ENCODE measurements at regions not wholly inside any gene's neighbourhood (a gene's known extent, or its start where the extent isn't known, plus 50 kb on each side); places are given as distances from the start of the nearest gene placed in this dataset.

DNA sequence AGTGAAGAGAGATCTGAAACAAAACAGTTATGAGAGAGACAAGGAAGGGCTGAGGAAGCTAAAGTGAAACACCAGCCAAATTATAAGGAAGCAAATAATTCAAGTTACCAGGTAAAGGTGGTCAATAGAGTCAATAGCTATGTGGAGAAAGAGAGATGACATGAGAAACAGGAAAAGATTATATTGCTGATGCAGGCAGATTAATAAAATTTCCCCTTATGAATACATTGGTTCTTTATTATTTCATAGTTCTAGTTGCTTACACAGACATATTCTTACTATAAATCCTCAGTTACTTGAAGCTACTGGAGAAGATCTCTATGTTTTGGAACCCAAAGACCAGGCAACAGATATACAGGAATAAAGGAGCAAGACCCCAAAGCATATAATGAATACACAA is 273.7 kb upstream of the CTSO start:
- Histone ChIP-seq H3K9me3 (no peaks in the 10 kb centered on the region), H3K4me3 (no peak overlapping the region), H3K27me3 (replicated peaks; ENCODE audit: insufficient read depth) (no peaks in the 10 kb centered on the region), H3K27ac (no peak overlapping the region), H3K36me3 (no peaks in the 10 kb centered on the region), H3K4me1 (replicated peaks) (no peaks in the 10 kb centered on the region)
- TF ChIP-seq, protein P1, sequence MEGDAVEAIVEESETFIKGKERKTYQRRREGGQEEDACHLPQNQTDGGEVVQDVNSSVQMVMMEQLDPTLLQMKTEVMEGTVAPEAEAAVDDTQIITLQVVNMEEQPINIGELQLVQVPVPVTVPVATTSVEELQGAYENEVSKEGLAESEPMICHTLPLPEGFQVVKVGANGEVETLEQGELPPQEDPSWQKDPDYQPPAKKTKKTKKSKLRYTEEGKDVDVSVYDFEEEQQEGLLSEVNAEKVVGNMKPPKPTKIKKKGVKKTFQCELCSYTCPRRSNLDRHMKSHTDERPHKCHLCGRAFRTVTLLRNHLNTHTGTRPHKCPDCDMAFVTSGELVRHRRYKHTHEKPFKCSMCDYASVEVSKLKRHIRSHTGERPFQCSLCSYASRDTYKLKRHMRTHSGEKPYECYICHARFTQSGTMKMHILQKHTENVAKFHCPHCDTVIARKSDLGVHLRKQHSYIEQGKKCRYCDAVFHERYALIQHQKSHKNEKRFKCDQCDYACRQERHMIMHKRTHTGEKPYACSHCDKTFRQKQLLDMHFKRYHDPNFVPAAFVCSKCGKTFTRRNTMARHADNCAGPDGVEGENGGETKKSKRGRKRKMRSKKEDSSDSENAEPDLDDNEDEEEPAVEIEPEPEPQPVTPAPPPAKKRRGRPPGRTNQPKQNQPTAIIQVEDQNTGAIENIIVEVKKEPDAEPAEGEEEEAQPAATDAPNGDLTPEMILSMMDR (IDR thresholded peaks at IDR 0.05) = no peak
- intact Hi-C loops (cut with DNase I) = no loop called here
- no peak for DNase-seq (ENCODE audit: low spot score)

DNA sequence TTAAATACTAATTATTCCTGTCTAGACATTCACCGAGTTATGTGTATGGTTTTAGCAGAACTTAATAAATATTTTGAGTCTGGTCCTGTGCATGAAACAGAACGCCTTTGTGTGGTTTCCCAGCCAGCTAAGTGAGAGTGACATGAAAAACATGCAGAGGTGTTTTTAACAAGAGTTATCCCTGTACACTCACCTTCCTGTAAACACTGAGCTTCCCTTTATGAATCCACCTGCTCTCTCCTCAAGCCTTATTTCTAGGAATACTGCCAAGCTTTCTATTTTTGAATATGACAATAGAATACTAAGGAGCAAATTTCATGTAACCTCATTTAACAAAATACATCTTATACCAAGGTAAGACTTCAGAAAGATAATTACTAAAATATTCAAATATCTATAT is 270.3 kb upstream of the CTSO start:
- TF ChIP-seq, protein P1 (IDR thresholded peaks at IDR 0.05) = no peak
- TF ChIP-seq POLR2AphosphoS5 (IDR thresholded peaks at IDR 0.05) = no peak
- TF ChIP-seq POLR2A (IDR thresholded peaks at IDR 0.05) = no peak
- H3K27me3 ChIP-seq (replicated peaks; ENCODE audit: insufficient read depth) = no peaks in the 10 kb centered on the region
- DNase-seq (ENCODE audit: low spot score) = no peak
- H3K27ac ChIP-seq = no peak overlapping the region
- H3K4me3 ChIP-seq = no peak overlapping the region
- intact Hi-C loops (cut with DNase I) = no loop called here
- WGBS = 45% methylated on average over 2 of the region's 2 CpGs
- H3K36me3 ChIP-seq = no peaks in the 10 kb centered on the region
- H3K9me3 ChIP-seq = no peaks in the 10 kb centered on the region
- H3K4me1 ChIP-seq (replicated peaks) = no peaks in the 10 kb centered on the region

DNA sequence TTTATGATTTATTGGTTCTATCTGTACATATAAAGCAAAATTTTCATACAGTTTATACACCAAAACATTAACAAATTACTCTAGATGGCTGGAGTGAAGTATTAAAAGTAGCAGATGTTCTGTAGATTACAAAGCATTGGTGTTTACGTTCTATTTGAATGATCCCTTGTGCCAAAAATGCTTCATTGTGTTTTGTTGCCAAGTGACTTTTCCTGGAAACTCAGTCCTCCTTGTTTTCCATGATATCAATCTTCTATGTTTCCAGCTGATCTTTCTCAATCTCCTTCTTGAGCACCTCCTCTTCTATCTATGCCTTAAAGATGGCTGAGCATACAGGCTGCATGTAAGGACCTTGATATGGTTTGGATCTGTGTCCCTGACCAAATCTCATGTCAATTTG is 263.6 kb upstream of the CTSO start:
- TF ChIP-seq POLR2A (IDR thresholded peaks at IDR 0.05) (no peak), POLR2AphosphoS5 (IDR thresholded peaks at IDR 0.05) (no peak)
- TF ChIP-seq, protein P1 (IDR thresholded peaks at IDR 0.05) = no peak
- intact Hi-C loops (cut with DNase I) = no loop called here
- Histone ChIP-seq H3K27me3 (replicated peaks; ENCODE audit: insufficient read depth) (no peaks in the 10 kb centered on the region), H3K4me1 (replicated peaks) (no peaks in the 10 kb centered on the region), H3K4me3 (no peak overlapping the region), H3K27ac (no peak overlapping the region), H3K9me3 (no peaks in the 10 kb centered on the region), H3K36me3 (no peaks in the 10 kb centered on the region)
- no peak for DNase-seq (ENCODE audit: low spot score)
- 26% methylated on average over 1 of the region's 1 CpG for WGBS

DNA sequence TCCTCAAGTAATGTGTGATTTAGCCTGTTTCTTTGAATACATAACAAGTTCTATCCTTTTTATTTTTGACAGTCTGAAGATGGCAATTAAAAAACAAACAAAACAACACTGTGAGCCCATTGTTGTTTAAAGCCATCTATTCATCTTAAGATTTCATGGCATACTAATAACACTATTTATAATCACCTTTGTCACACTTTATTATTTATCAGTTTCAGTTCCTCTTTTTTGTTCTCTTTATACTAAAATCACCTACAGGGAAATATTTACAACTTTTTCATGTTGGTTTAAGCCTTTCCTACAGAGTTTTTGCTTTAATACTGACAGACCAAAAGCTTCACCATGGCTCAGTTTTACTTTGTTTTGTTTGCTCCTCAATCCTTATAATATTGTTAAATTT is 247.4 kb upstream of the CTSO start:
- no peak for DNase-seq (ENCODE audit: low spot score)
- TF ChIP-seq, protein P1 (IDR thresholded peaks at IDR 0.05) = no peak
- no peak for TF ChIP-seq POLR2AphosphoS5 (IDR thresholded peaks at IDR 0.05)
- TF ChIP-seq POLR2A (IDR thresholded peaks at IDR 0.05) = no peak
- H3K27me3 ChIP-seq (replicated peaks; ENCODE audit: insufficient read depth) = no peaks in the 10 kb centered on the region
- H3K4me3 ChIP-seq = no peak overlapping the region
- H3K36me3 ChIP-seq = no peaks in the 10 kb centered on the region
- H3K4me1 ChIP-seq (replicated peaks) = no peaks in the 10 kb centered on the region
- intact Hi-C loops (cut with DNase I) = no loop called here
- no peak overlapping the region for H3K27ac ChIP-seq
- no peaks in the 10 kb centered on the region for H3K9me3 ChIP-seq

DNA sequence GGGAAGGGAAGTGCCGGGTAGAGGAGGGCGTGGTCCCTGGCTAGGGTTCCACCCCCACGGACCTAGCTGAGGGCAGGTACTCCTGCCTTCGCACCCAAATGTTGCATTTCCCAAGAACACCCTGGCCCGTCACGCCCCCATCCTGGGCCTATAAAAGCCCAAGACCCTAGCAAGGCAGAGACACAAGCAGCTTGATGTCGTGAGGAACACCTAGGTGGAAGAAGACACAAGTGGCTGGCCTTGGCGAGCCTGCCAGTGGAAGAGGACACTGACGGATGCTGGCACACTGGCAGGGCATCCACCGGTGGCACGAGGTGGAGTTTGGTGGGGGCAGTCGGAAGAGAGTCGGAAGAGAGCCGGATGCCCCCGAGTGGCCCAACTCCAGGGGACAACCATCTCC is 244.8 kb upstream of the CTSO start:
- WGBS = 95% methylated on average over 15 of the region's 15 CpGs
- no peak overlapping the region for H3K4me3 ChIP-seq
- no peaks in the 10 kb centered on the region for H3K9me3 ChIP-seq
- H3K36me3 ChIP-seq = no peaks in the 10 kb centered on the region
- H3K27me3 ChIP-seq (replicated peaks; ENCODE audit: insufficient read depth) = no peaks in the 10 kb centered on the region
- no peaks in the 10 kb centered on the region for H3K4me1 ChIP-seq (replicated peaks)
- H3K27ac ChIP-seq = no peak overlapping the region
- no peak for DNase-seq (ENCODE audit: low spot score)
- no peak for TF ChIP-seq POLR2A (IDR thresholded peaks at IDR 0.05)
- TF ChIP-seq, protein P1 (IDR thresholded peaks at IDR 0.05) = no peak
- TF ChIP-seq POLR2AphosphoS5 (IDR thresholded peaks at IDR 0.05) = no peak
- intact Hi-C loops (cut with DNase I) = no loop called here

All from prostate gland (tissue), 2 donors.